H1 (cell line): ENCODE measurements at regions not wholly inside any gene's neighbourhood (a gene's known extent, or its start where the extent isn't known, plus 50 kb on each side); places are given as distances from the start of the nearest gene placed in this dataset.
"Not testable (repeated sequence)": the region's sequence is repeated elsewhere in the genome, so short reads cannot be mapped to it uniquely, and the experiment has no call there.

Experiments
- CTCF ChIA-PET: fragments of 300-600 bp; sonication (Branson Sonifier 250); formaldehyde crosslinking; loops from one replicate; lab custom pipeline; 2021; ENCODE audit not compliant: partially characterized antibody; lab: Charles Lee
- POLR2A ChIA-PET: fragments of 300-600 bp; sonication (Branson Sonifier 250); formaldehyde crosslinking; loops from one replicate; lab custom pipeline; 2021; ENCODE audit warnings: inconsistent platforms; ENCODE audit not compliant: partially characterized antibody; lab: Charles Lee
- DNase-seq, 2 experiments: peaks; one replicate each; pipeline versions ENCODE4 v3.0.0 to v3.0.0-alpha.2; 2010 to 2022; ENCODE audit warnings: low spot score in 2 of 2, low read depth in 1 of 2, mixed read lengths in 1 of 2
- FAIRE-seq: peaks from 2 replicates; lab custom pipeline; 2011; peaks lifted over from hg19 to GRCh38; lab: Jason Lieb, UNC
- H2AFZ ChIP-seq: 2 replicates; pipeline ENCODE4 v1.8.1; 2012; ENCODE audit warnings: low read length, inconsistent platforms
- H2AK5ac ChIP-seq: 2 replicates; pipeline ENCODE4 v1.6.1; 2013; ENCODE audit warnings: low read depth, low read length
- H2BK120ac ChIP-seq: replicated peaks from 2 replicates; pipeline ENCODE3; 2013; ENCODE audit warnings: low read depth, low read length, inconsistent platforms
- H2BK12ac ChIP-seq: 2 replicates; pipeline ENCODE4 v1.6.1; 2013; ENCODE audit warnings: low read depth, low read length
- H2BK15ac ChIP-seq: 2 replicates; pipeline ENCODE4 v1.6.1; 2013; ENCODE audit warnings: low read length
- H2BK20ac ChIP-seq: 2 replicates; pipeline ENCODE4 v1.6.1; 2013; ENCODE audit warnings: low read length
- H2BK5ac ChIP-seq: 2 replicates; pipeline ENCODE4 v1.6.1; 2013; ENCODE audit warnings: low read depth, low read length
- H3K14ac ChIP-seq: 2 replicates; pipeline ENCODE4 v1.6.1; 2013; ENCODE audit warnings: inconsistent platforms; ENCODE audit not compliant: insufficient read length
- H3K18ac ChIP-seq: 2 replicates; pipeline ENCODE4 v1.6.1; 2013; ENCODE audit warnings: low read length; ENCODE audit errors: extremely low read depth
- H3K23ac ChIP-seq: 2 replicates; pipeline ENCODE4 v1.6.1; 2013; ENCODE audit warnings: inconsistent platforms; ENCODE audit not compliant: insufficient read length
- H3K23me2 ChIP-seq: 2 replicates; pipeline ENCODE4 v1.6.1; 2013; ENCODE audit warnings: low read depth, low read length
- H3K27ac ChIP-seq: 2 replicates; pipeline ENCODE4 v1.6.1; 2011; ENCODE audit warnings: low read depth, low read length, inconsistent platforms
- H3K27me3 ChIP-seq, 4 experiments: replicated peaks in 1 of 4; 1 replicate in 1 of 4; 2 replicates in 3 of 4; pipeline versions ENCODE4 v1.6.1 to v1.8.1; 2011 to 2013; ENCODE audit warnings: low read length in 3 of 4, mild to moderate bottlenecking in 3 of 4, inconsistent platforms in 2 of 4, mixed read lengths in 2 of 4, moderate library complexity in 1 of 4; ENCODE audit not compliant: control insufficient read depth in 3 of 4, insufficient read depth in 3 of 4; ENCODE audit errors: extremely low read depth in 1 of 4
- H3K36me3 ChIP-seq, 4 experiments: 2 replicates each; pipeline versions ENCODE4 v1.6.1 to v1.8.1; 2011 to 2013; ENCODE audit warnings: mild to moderate bottlenecking in 4 of 4, low read length in 3 of 4, moderate library complexity in 2 of 4, control low read depth in 1 of 4, inconsistent platforms in 1 of 4; ENCODE audit not compliant: insufficient read depth in 4 of 4, control insufficient read depth in 2 of 4
- H3K4ac ChIP-seq: replicated peaks from 2 replicates; pipeline ENCODE3; 2013; ENCODE audit warnings: low read length, low read depth, mixed read lengths, inconsistent platforms; ENCODE audit not compliant: insufficient read length
- H3K4me1 ChIP-seq, 4 experiments: replicated peaks in 1 of 4; 1 replicate in 1 of 4; 2 replicates in 3 of 4; pipeline versions ENCODE4 v1.6.1 to v1.8.1; 2011 to 2013; ENCODE audit warnings: low read length in 3 of 4, inconsistent platforms in 2 of 4, mixed read lengths in 1 of 4; ENCODE audit not compliant: insufficient read depth in 4 of 4, control insufficient read depth in 3 of 4
- H3K4me2 ChIP-seq, 2 experiments: 2 replicates each; pipeline versions ENCODE4 v1.6.1 to v1.8.1; 2011 to 2013; ENCODE audit warnings: low read depth in 2 of 2, low read length in 2 of 2, control low read depth in 1 of 2, inconsistent platforms in 1 of 2, mild to moderate bottlenecking in 1 of 2; ENCODE audit not compliant: insufficient read depth in 1 of 2
- H3K4me3 ChIP-seq, 4 experiments: fragments of 200-600, 300-600 bp in 1 of 4; sonication (generic), shearing (Covaris generic), sonication (Bioruptor Twin) in 1 of 4; 2 replicates each; pipeline versions ENCODE4 v1.5.1 to v1.8.1; 2011 to 2016; ENCODE audit warnings: low read length in 4 of 4, low read depth in 3 of 4, control low read depth in 2 of 4, inconsistent platforms in 2 of 4, mild to moderate bottlenecking in 2 of 4, mixed read lengths in 1 of 4, moderate library complexity in 1 of 4; ENCODE audit not compliant: insufficient read depth in 2 of 4; ENCODE audit errors: extremely low read depth in 1 of 4
- H3K56ac ChIP-seq: replicated peaks from 2 replicates; pipeline ENCODE3; 2013; ENCODE audit warnings: low read depth, mild to moderate bottlenecking, mixed read lengths, low read length, inconsistent platforms; ENCODE audit not compliant: insufficient read length
- H3K79me1 ChIP-seq: 2 replicates; pipeline ENCODE4 v1.6.1; 2013; ENCODE audit warnings: low read depth, low read length, control low read depth
- H3K79me2 ChIP-seq, 2 experiments: 2 replicates each; pipeline versions ENCODE4 v1.6.1 to v1.8.1; 2012 to 2013; ENCODE audit warnings: low read length in 2 of 2, mild to moderate bottlenecking in 2 of 2, inconsistent platforms in 1 of 2; ENCODE audit not compliant: insufficient read depth in 2 of 2, control insufficient read depth in 1 of 2
- H3K9ac ChIP-seq, 4 experiments: replicated peaks in 1 of 4; 1 replicate in 1 of 4; 2 replicates in 3 of 4; pipeline versions ENCODE4 v1.6.1 to v1.8.1; 2011 to 2013; ENCODE audit warnings: low read depth in 3 of 4, low read length in 3 of 4, control low read depth in 2 of 4, mild to moderate bottlenecking in 2 of 4, moderate library complexity in 2 of 4, inconsistent platforms in 1 of 4; ENCODE audit errors: extremely low read depth in 1 of 4
- H3K9me3 ChIP-seq, 2 experiments: 2 replicates each; pipeline versions ENCODE4 v1.6.1 to v1.8.1; 2012 to 2013; ENCODE audit warnings: mild to moderate bottlenecking in 2 of 2, moderate library complexity in 2 of 2, control low read depth in 1 of 2, inconsistent platforms in 1 of 2, low read depth in 1 of 2, low read length in 1 of 2, mixed read lengths in 1 of 2; ENCODE audit not compliant: insufficient read depth in 2 of 2
- H4K20me1 ChIP-seq, 2 experiments: replicated peaks in 1 of 2; 2 replicates each; pipeline versions ENCODE3 to v1.8.1; 2011 to 2013; ENCODE audit warnings: inconsistent platforms in 2 of 2, low read length in 2 of 2, mild to moderate bottlenecking in 1 of 2; ENCODE audit not compliant: insufficient read depth in 2 of 2, control insufficient read depth in 1 of 2
- H4K5ac ChIP-seq: 2 replicates; pipeline ENCODE4 v1.6.1; 2013; ENCODE audit warnings: low read length, low read depth, mixed read lengths, inconsistent platforms; ENCODE audit not compliant: insufficient read length
- H4K8ac ChIP-seq: 2 replicates; pipeline ENCODE4 v1.8.0; 2013; ENCODE audit warnings: mild to moderate bottlenecking, moderate library complexity, low read length, inconsistent platforms; ENCODE audit not compliant: insufficient read depth; ENCODE audit errors: extremely low read depth
- H4K91ac ChIP-seq: replicated peaks from 2 replicates; pipeline ENCODE3; 2013; ENCODE audit warnings: low read length, mixed read lengths, inconsistent platforms; ENCODE audit not compliant: insufficient read length
- WGBS, 2 experiments: shearing (Covaris generic) in 1 of 2; methylation state at CpG; one replicate each; pipeline versions ENCODE4 v1.1.6 to v1.1.7; 2013 to 2015; ENCODE audit warnings: low lambda C conversion rate in 2 of 2, mixed read lengths in 2 of 2, inconsistent platforms in 1 of 2, low coverage in 1 of 2, missing lambda C conversion rate in 1 of 2; ENCODE audit not compliant: insufficient replicate concordance in 2 of 2, insufficient coverage in 1 of 2, insufficient read length in 1 of 2; ENCODE audit errors: extremely low coverage in 1 of 2, missing lambda C conversion rate in 1 of 2; 5-methylcytosine and 5-hydroxymethylcytosine counted together

GRCh38 chr4:3620365-3620764 lies 88.1 kb upstream of the LRPAP1 start:
- H3K14ac ChIP-seq, H2AK5ac ChIP-seq, H3K9me3 ChIP-seq, H4K5ac ChIP-seq, H3K27ac ChIP-seq, H3K23me2 ChIP-seq, H3K27me3 ChIP-seq, H3K79me2 ChIP-seq, H4K8ac ChIP-seq, H2BK120ac ChIP-seq, POLR2A ChIA-PET, H3K9ac ChIP-seq, H4K20me1 ChIP-seq, H3K36me3 ChIP-seq, H3K18ac ChIP-seq, H3K4ac ChIP-seq, H3K56ac ChIP-seq, H3K4me2 ChIP-seq, H2BK12ac ChIP-seq, H3K23ac ChIP-seq, H3K4me1 ChIP-seq, H4K91ac ChIP-seq, H2BK20ac ChIP-seq, H3K4me3 ChIP-seq, H2BK15ac ChIP-seq, DNase-seq, H2BK5ac ChIP-seq, H2AFZ ChIP-seq, H3K79me1 ChIP-seq: not testable (repeated sequence)
- CTCF ChIA-PET = interaction anchor here (1.1 kb wide), 1 partner anchor 56 kb away, joined by 3 read pairs; no protein-coding TSS in a partner anchor
- WGBS, 2 experiments = 84% methylated on average over 6 of the region's 6 CpGs; no CpG with 5 or more reads in 1 of the 2 experiments
- peak; percentile 19 for FAIRE-seq

GRCh38 chr4:3619698-3620097 lies 87.5 kb upstream of the LRPAP1 start:
- H2BK20ac ChIP-seq, H3K79me2 ChIP-seq, H3K9ac ChIP-seq, H2BK12ac ChIP-seq, H3K36me3 ChIP-seq, H3K79me1 ChIP-seq, H4K91ac ChIP-seq, H4K5ac ChIP-seq, H3K4me3 ChIP-seq, H3K23me2 ChIP-seq, H3K4ac ChIP-seq, H2BK15ac ChIP-seq, H4K8ac ChIP-seq, H3K18ac ChIP-seq, H2AK5ac ChIP-seq, H3K27me3 ChIP-seq, H3K9me3 ChIP-seq, H3K14ac ChIP-seq, H3K4me1 ChIP-seq, H3K56ac ChIP-seq, H2AFZ ChIP-seq, H2BK5ac ChIP-seq, CTCF ChIA-PET, DNase-seq, POLR2A ChIA-PET, H4K20me1 ChIP-seq, H2BK120ac ChIP-seq, H3K23ac ChIP-seq, FAIRE-seq, H3K27ac ChIP-seq, H3K4me2 ChIP-seq: not testable (repeated sequence)
- 77% methylated on average over 4 of the region's 4 CpGs; no CpG with 5 or more reads in 1 of the 2 experiments for WGBS, 2 experiments
